ENCODE measurements at regions not wholly inside any gene's neighbourhood (a gene's known extent, or its start where the extent isn't known, plus 50 kb on each side); places are given as distances from the start of the nearest gene placed in this dataset.

GRCh38 chr14:85235868-85236267 is 294.1 kb upstream of the FLRT2 start:
- H3K4me2 ChIP-seq, result no peak overlapping the region
- no peaks in the 10 kb centered on the region for H3K9me2 ChIP-seq (ENCODE audit: insufficient read depth)
- ATAC-seq (no peak), DNase-seq (ENCODE audit: low spot score) (no peak)
- Mint-ChIP-seq H3K27ac (no peak overlapping the region), H3K4me1 (peaks cover 10% of the 10 kb centered on the region; the same call in 2 of the 3 replicates), H3K27me3 (ENCODE audit: insufficient read depth, low read depth, poor library complexity) (peaks cover 2% of the 10 kb centered on the region), H3K9me3 (no peaks in the 10 kb centered on the region), H3K4me3 (no peak overlapping the region), H3K36me3 (ENCODE audit: low read depth) (no peaks in the 10 kb centered on the region)
- no peak overlapping the region for H3K4me3 ChIP-seq
- H3K4me1 ChIP-seq (ENCODE audit: insufficient read depth), result peaks cover 17% of the 10 kb centered on the region
- no peak overlapping the region for H2AFZ ChIP-seq
- no peak for TF ChIP-seq NANOG (IDR thresholded peaks at IDR 0.05; ENCODE audit: borderline replicate concordance)
- TF ChIP-seq, protein P1, sequence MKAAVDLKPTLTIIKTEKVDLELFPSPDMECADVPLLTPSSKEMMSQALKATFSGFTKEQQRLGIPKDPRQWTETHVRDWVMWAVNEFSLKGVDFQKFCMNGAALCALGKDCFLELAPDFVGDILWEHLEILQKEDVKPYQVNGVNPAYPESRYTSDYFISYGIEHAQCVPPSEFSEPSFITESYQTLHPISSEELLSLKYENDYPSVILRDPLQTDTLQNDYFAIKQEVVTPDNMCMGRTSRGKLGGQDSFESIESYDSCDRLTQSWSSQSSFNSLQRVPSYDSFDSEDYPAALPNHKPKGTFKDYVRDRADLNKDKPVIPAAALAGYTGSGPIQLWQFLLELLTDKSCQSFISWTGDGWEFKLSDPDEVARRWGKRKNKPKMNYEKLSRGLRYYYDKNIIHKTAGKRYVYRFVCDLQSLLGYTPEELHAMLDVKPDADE (IDR thresholded peaks at IDR 0.05), result no peak
- no peak for TF ChIP-seq ZNF331 (CRISPR knock-in tag; IDR thresholded peaks at IDR 0.05; ENCODE audit: low read depth)
- TF ChIP-seq, protein P2, sequence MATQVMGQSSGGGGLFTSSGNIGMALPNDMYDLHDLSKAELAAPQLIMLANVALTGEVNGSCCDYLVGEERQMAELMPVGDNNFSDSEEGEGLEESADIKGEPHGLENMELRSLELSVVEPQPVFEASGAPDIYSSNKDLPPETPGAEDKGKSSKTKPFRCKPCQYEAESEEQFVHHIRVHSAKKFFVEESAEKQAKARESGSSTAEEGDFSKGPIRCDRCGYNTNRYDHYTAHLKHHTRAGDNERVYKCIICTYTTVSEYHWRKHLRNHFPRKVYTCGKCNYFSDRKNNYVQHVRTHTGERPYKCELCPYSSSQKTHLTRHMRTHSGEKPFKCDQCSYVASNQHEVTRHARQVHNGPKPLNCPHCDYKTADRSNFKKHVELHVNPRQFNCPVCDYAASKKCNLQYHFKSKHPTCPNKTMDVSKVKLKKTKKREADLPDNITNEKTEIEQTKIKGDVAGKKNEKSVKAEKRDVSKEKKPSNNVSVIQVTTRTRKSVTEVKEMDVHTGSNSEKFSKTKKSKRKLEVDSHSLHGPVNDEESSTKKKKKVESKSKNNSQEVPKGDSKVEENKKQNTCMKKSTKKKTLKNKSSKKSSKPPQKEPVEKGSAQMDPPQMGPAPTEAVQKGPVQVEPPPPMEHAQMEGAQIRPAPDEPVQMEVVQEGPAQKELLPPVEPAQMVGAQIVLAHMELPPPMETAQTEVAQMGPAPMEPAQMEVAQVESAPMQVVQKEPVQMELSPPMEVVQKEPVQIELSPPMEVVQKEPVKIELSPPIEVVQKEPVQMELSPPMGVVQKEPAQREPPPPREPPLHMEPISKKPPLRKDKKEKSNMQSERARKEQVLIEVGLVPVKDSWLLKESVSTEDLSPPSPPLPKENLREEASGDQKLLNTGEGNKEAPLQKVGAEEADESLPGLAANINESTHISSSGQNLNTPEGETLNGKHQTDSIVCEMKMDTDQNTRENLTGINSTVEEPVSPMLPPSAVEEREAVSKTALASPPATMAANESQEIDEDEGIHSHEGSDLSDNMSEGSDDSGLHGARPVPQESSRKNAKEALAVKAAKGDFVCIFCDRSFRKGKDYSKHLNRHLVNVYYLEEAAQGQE (IDR thresholded peaks at IDR 0.05; ENCODE audit: unreplicated experiment), result no peak
- TF ChIP-seq JUNB (IDR thresholded peaks at IDR 0.05; ENCODE audit: unreplicated experiment), result no peak
- no peak for TF ChIP-seq POLR2AphosphoS5 (IDR thresholded peaks at IDR 0.05; ENCODE audit: low read depth)
- TF ChIP-seq ZNF462 (CRISPR knock-in tag; IDR thresholded peaks at IDR 0.05), result no peak
- no peak for TF ChIP-seq STAT1 (IDR thresholded peaks at IDR 0.05; ENCODE audit: unreplicated experiment)
- no peaks in the 10 kb centered on the region for H3F3A ChIP-seq (replicated peaks; ENCODE audit: low read depth)
- H3K27me3 ChIP-seq (ENCODE audit: insufficient read depth), result no peaks in the 10 kb centered on the region
- H3K27ac ChIP-seq (ENCODE audit: low read depth), result no peak overlapping the region
- no peaks in the 10 kb centered on the region for H3K36me3 ChIP-seq (ENCODE audit: insufficient read depth)
- H4K20me1 ChIP-seq (replicated peaks; ENCODE audit: insufficient read depth), result no peaks in the 10 kb centered on the region
- no peaks in the 10 kb centered on the region for H3K79me2 ChIP-seq (replicated peaks; ENCODE audit: insufficient read depth)

All from GM23338 (cell line).